Raji (cell line): ENCODE measurements at regions not wholly inside any gene's neighbourhood (a gene's known extent, or its start where the extent isn't known, plus 50 kb on each side); places are given as distances from the start of the nearest gene placed in this dataset.
A peak's percentile ranks its signal among the peaks of the same experiment; 100 is the strongest.

ENCODE experiments used
- POLR2A ChIP-seq: IDR thresholded peaks from 2 replicates; pipeline ENCODE4 v1.6.1; 2011; ENCODE audit warnings: low read depth, low read length, control low read depth; ENCODE audit not compliant: insufficient read depth

DNA sequence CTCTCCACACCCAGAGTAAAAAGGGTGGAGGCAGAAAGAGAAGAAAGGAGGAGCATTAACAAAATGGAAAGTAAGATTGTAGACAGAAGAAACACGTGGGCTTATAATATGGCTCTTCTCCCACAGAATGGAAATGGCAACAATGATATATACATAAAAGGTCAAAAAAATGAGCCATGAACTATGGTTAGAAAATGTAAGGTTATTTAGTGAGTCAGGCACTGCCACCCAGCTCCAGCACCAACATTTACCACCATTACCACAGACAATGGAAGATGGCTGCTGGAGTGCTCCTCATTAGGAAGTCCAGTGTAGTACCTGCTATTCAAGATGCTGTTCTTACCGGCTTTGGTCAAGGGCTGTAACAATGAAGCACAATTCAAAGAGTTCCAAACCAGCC is 258.0 kb downstream of the ZEB2 start:
- no peak for TF ChIP-seq POLR2A

DNA sequence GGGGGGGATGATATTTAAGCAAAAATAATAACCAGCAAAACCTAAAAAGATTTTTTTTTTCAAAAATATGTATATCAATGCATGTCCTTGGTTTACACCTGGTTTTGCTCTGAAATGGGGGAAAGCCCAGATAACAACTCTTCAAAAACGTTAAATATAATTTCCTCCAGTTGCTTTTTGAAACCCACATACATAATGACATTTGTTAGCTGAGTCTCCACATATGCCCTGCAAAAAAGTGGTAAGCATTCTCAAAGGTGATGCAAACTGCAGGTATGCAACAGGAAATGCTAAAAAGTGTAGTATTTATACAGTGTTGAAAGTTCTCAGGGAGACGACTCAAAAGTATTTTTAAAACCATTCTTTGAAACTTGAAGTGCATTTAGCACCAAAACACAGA is 258.6 kb downstream of the ZEB2 start:
- TF ChIP-seq POLR2A = no peak

DNA sequence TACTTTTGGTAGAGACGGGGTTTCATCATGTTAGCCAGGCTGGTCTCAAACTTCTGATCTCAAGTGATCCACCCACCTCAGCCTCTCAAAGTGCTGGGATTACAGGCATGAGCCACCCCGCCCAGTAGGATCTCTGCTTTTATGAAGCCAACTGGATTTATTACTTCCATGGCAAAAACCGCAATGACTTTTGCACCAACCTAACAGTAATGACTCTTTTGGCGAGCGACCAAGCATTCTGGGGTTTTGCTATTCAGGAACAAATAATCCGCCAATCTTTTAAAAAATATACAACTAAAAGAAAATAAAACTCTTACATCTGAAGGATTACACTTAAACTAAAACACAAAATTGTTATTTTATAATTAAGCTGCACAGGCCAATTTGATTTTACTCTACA is 260.6 kb downstream of the ZEB2 start:
- TF ChIP-seq POLR2A = no peak

DNA sequence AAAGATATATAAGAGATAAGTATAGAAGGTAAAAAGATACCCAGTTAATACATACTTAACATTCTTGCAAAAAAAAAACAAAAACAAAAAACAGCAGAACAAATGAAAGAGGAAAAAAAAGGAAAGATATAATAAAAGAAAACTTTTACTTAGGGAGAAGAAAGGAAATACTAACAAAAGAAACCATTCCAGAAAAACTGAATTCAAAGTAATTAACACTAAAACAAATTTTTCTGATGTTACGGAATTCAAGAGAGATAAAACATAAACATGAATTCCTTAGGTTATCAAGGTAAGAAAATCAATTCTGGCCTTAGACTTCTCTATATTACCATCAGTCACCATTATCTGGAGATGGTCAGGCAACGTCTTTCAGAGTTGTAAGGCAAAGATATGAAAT is 261.8 kb downstream of the ZEB2 start:
- TF ChIP-seq POLR2A = no peak

DNA sequence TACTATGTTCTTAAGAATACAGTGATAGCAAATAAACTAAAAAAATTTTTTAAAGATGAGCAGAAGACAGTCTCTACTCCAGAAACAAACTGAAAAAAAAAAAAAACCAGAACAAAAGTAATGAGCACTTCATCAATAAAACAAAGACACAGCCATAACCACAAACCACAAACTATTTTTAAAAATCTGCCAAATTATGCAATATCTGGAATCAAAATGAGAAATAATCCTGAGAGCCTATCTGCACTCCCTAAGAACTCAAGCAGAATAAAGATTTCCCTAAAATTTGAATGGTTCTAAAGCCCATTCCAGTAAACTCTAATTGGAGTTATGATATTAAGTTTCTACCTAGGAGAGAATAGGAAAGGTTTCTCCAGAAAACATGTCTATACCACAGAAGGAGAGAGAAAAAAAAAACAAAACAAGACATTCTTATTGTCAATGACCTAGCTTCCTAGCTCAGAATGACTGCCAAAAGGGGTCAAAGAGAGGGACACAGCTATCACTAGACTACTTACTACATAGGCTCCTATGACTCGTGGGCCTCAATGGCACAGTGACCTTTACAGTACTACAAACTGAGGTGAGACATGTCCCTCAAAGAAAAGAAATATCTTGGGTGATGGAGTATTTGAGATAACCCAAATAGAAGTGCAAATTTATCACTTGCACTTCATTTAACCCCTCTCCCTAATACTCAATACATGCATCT is 262.8 kb downstream of the ZEB2 start:
- TF ChIP-seq POLR2A = no peak

DNA sequence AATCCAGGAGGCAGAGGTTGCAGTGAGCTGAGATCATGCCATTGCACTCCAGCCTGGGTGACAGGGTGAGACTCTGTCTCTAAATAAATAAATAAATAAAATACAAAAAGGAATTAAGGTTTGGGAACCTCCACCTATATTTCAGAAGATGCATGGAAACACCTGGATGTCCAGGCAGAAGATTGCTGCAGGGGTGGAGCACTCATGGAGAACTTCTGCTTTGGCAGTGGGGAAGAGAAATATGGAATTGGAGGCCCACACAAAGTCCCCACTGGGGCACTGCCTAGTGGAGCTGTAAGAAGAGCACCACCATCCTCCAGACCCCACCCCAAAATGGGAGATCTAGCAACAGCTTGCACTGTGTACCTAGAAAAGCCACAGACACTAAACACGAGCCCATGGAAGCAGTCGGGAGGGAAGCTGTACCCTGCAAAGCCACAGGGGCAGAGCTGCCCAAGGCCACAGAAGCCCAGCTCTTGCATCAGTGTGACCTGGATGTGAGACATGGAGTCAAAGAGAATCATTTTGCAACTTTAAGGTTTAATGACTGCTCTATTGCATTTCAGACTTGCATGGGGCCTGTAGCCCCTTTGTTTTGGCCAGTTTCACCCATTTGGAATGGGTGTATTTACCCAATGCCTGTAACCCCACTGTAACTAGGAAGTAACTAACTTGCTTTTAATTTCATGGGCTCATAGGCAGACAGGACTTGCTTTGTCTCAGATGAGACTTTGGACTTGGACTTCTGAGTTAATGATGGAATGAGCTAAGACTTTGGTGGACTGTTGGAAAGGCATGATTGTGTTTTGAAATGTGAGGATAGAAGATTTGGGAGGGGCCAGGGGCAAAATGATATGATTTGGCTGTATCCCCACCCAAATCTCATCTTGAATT is 265.3 kb downstream of the ZEB2 start:
- no peak for TF ChIP-seq POLR2A

DNA sequence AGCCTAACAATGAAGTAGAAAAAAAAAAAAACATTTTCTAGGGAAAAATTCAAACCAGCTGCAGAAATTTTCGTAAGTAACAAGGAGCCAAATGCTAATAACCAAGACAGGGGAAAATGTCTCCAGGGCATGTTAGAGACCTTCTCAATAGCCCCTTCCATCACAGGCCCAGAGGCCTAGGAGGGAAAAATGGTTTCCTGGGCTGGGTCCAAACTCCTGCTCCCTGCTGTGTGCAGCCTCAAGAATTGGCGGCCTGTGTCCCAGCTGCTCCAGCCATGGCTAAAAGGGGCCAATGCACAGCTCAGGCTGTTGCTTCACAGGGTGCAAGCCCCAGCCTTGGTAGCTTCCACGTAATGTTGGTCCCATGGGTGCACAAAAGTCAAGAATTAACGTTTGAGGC is 266.2 kb downstream of the ZEB2 start:
- no peak for TF ChIP-seq POLR2A

DNA sequence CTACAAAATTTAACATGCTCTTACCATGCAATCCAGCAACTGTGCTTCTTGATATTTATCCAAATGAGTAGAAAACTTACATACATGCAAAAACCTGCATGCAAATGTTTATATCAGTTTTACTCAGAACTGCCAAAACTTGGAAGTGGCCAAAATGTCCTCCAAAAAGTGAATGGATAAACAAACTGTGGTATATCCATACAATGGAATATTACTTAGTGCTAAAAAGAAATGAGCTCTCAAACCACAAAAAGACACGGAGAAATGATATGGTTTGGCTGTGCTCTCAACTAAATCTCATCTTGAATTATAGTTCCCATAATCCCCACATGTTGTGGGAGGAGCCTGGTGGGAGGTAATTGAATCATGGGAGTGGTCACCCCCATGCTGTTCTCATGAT is 267.2 kb downstream of the ZEB2 start:
- TF ChIP-seq POLR2A = no peak

DNA sequence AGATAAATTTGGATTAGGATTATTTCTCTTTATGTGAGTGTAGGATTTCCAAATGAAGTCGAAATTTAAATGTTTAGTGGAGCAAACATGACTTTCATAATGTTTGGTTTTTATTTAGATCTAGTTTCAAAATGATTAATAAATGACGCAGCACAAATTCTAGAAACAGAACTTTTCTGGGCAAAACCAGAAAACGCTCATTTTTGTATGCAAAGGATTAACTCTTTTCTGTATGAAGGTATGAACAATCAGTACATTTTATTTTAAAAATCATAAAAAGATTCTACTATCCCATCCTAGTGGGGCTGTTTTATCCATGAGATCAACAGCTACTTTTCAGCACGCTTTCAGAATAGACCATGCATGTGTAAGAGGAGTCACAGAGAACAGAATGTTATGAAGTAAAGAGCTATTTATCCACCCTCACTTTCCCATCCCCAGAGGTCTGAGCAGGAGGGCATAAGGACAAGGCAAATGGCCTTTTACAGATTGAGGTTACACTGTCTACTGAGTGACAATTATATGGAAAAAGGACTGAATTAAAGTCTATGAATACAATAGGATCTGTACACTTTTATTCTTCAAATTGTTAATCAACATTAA is 270.8 kb downstream of the ZEB2 start:
- no peak for TF ChIP-seq POLR2A

DNA sequence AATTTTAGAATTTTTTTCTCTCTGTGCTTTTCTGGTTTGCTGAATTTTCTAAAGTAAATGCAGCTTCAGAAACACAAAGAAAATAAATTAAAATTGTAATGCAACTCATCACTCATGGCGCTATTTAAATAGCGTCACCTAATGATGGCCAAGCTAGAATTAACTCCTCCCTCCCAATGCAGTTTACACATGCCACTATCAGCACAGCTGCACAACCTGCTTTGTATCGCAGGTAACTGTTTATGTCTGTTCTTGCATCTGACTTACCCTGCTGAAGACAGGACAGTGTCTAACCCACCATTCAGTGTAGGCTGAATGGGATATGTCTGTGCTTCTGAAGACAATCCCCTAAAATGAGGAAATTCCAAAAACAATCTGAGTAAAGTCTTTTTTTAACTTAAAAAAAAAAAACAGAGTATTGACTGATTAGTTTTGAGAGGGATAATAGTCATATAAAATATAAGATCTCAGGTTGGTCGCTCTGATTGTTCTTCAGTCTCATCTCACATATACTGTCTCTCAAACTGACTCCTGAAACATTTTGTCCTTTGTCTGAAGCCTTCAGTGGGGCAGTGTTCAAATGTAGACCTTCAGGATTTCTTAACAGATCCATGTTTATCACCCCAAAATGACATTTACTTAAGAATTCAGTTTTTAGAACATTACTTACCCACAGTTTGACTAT is 271.4 kb downstream of the ZEB2 start:
- TF ChIP-seq POLR2A = peak; percentile 56; the same call in 1 of the 2 replicates

DNA sequence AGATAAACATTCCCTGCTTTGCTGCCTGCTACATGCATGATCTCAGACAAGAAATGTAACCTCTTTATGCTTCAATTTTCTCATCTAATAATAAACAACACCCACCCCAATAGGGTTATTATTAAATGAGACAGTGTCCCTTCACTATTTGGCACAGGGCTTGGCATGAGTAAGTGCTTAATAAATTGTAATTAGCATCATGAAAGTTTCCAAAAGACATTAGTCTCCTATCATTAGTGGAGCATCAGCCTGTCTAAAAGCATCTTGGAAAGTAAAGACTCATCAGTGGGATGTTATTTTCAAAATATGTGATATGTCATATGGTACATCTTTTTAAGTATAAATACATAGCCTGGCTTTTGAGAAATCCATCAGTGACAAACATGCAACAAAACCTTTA is 275.0 kb downstream of the ZEB2 start:
- TF ChIP-seq POLR2A = no peak

DNA sequence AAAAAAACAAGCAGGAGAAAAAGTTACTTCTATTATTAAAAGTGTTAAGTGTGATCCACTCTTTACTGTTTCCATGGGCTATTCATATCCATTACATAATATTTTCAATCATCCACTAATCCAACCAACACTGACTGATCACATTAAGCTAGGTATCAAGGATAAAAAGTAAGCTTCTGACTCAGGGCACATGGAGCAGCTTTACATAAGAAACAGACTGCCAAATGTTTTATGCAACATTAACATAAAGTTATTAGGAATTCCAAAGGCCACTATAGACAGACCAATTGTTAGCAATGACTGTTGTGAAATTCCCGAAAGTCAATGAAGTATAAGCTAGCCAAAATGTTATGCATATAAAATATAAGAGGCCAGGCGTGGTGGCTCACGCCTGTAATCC is 277.6 kb downstream of the ZEB2 start:
- TF ChIP-seq POLR2A = no peak

DNA sequence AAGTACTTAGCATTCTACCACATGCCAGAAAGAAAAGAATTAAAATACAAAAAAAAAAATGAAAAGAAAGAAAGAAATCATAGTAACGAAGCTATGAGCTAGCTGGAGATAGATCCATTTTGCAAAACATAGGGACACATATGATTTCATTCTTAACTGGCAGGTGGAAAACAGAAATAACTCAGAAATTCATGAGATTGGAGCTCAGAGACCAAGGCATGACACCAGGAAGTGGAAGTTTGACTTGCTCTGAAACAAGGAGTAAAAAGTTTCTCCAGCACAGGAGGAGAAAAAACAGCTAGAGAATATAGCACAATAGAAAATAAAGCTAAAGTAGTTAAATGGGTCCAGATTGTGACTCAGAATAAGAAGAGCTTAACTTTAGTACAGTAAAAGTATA is 278.1 kb downstream of the ZEB2 start:
- no peak for TF ChIP-seq POLR2A

DNA sequence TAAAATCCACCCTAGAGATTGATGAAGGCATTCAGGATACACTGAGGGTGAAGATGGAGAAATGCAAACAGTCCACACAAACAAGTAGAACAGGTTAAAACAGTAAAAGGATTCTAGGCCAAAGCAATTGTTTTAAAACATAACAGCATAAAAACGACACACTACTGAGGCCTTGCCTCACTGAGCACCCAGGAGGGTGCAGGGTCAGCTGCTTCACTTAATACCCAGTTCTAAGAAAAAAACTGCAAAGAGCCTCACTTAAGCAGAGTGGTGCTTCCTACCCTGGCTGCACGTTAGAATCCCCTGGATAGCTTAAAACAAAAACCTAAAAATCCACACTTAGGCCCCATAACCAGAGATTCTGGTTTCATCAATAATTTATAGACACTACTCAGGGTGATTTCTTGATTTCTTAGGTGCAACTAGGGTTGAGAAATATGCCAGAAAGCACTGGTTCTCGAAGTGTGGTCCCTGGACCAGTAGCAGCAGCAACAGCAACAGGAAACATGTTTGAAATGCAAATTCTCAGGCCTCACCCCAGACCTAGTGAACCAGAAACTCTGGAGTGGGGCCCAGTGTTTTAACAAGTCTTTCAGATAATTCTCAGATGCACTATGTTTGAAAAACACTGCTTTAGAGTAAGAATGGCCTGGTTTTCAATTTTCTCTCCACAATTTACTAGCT is 279.1 kb downstream of the ZEB2 start:
- peak; percentile 62 for TF ChIP-seq POLR2A

DNA sequence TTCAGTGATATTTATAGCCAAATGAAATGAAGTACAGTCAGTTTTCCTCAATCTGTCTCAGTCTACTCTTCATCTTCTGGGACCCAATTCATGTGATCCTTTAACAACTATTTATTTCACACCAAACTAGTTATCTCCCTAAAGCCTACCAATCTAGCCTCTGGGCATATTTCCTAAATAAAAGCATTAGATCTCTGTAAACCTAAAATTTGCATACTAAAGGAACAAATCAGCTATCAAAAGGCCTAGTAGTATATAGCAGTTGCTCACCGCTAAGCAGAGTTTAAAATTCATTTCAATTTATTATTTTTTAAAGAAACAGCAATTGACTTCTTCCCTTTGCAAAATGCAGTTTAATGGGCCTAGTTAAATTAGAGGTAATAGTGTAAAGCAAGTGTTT is 280.2 kb downstream of the ZEB2 start:
- TF ChIP-seq POLR2A = no peak
